NCI-H2029 treated with DMSO at 0.1 percent for 48 hours (cell line): ENCODE measurements at regions not wholly inside any gene's neighbourhood (a gene's known extent, or its start where the extent isn't known, plus 50 kb on each side); places are given as distances from the start of the nearest gene placed in this dataset.

Source experiments
- DNase-seq: peaks from one replicate; lab custom pipeline; 2025; lab: John Stamatoyannopoulos, UW

DNA sequence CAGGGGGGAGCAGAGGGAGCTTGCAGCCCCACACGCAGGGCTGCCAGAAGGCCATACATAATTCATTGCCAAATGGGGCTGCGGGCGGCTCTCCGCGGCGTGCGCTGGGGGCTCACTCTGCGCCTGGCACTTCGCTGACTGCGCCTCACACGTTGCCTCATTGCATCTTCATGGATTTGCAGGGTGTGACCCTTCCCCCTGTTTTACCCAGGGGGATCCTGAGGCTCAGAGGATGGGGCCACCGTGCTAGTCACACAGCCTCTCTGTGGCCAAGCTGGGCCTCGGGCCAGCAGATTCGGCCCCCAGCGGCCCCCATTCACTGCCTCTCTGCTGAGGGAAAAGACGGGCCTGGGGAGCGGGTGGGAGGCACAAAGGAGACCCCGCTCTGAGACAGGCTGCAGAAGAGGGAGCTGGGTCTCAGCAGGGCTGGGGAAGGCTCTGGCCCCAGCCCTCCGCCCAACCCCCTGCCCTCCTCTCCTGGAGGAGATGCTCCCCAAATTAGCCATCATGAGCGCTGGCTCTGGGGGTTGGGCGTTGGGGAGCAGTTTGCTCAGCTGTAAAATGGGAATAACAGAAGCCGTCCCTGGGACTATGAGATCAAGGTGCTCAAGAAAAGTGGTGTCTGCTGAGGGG is 115.5 kb downstream of the C9orf50 start:
- no peak for DNase-seq

- no peak for DNase-seq
Measured at GRCh38 chr9:129504404-129504803, 116.5 kb downstream of the C9orf50 start.

DNA sequence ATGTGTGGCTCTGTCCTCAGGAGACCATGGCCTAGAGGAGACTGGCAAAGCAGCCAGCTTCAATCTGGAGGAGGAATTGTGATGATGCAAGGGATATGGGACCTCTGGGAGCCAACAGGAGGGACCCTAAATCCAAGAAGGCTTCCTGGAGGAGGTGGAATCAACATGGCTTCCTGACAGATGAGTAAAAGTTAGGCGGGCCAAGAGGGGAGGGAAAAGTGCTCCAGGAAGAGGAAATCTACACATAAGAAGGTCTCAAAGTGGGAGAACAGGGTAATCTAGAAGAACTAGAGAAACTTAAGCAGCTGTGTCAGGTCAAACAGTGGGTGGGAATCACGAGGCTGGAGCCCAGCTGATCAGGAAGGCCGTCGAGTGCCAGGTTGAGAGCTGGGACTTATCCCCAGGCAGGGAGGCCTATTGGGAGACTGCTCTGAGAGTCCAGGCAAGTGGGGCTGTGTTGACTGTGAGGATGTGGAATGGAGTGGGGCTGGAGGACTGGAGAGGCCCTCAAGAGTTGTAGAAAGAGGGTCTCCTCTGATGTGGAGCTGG is 119.1 kb downstream of the C9orf50 start:
- no peak for DNase-seq

GRCh38 chr9:129500863-129501770 is 119.8 kb downstream of the C9orf50 start:
- DNase-seq = no peak

DNA sequence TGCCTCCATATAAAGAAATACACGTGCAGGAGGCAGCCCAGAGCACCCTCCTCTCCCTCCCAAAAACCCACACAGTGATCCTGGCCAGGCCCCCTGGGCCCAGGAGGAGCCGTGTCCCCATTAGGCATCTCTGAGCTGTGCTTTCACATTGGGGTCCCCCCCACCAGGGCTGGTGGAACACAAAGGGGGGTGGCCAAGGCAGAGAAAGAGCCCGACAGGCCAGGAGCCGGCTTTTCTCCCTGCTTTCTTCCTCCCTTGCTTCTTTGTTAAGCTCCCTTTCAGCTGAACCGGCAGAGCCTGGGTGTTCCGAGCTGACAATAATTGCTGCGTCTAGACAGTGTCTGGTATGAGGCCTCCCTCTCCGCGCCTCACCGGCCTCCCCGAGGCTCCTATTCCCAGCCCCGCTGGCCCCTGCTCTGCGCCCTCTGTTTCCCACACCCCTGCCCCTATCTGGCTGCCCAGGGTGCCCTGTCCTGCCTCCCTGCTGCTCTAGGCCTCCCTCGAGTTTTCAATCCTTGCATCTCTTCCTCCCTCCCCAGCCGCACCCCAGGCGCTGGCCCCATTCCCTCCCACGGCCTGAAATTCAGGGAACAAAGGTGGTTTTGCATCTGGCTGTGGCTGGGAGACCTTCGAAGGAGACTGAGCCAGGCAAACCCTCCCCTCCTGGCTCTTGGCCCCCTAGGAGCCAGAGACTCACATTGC is 120.6 kb downstream of the C9orf50 start:
- DNase-seq = no peak

DNA sequence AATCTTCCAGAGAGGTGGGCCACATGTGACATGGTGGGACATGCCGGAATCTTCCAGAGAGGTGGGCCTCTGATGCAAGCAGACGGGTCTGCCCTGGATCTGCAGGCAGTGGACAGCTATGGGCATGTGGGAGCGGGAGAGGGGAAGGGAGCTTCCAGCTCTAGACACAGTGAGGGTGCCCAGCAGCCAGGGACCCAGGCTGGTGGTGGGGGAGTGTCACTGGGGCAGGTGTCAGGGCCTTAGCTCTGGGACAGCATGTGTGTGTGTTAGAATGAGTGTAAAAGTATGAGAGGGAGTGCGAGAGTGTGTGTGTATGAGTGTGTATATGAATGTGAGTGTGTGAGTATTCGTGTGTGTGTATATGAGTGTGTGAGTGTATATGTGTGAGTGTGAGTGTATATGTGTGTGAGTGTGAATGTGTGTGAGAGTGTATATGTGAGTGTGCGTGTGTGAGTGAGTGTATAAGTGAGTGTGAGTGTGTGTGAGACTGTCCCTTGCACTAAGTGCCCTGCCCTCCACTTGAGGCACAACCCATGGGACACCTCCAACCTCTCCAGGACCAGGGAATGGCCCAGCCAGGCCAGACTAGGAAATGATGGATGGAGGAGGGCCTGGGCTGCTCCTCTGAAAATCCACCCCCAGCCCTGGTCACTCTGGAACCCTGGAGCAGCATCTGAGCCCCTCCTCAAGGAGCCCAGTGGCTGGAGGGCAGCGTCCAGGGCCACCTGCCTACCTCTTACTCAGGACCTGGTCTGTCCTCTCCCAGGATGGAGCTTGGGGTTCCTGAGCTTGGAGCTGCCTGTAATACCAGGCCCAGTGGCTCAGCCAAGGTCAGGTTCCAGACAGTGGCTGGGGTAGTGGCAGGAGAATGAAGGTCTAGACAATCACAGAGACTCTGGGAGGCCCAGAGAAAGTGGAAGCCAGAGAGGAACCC is 122.2 kb downstream of the C9orf50 start:
- DNase-seq = no peak

GRCh38 chr9:129497813-129498450 is 123.0 kb downstream of the C9orf50 start:
- DNase-seq = no peak

- DNase-seq = no peak
Measured at GRCh38 chr9:129497005-129497812, 123.7 kb downstream of the C9orf50 start.

- DNase-seq = peak; percentile 22
Measured at GRCh38 chr9:129496473-129497004, 124.4 kb downstream of the C9orf50 start.

GRCh38 chr9:129495620-129496472 is 125.1 kb downstream of the C9orf50 start:
- DNase-seq = peak; percentile 57

DNA sequence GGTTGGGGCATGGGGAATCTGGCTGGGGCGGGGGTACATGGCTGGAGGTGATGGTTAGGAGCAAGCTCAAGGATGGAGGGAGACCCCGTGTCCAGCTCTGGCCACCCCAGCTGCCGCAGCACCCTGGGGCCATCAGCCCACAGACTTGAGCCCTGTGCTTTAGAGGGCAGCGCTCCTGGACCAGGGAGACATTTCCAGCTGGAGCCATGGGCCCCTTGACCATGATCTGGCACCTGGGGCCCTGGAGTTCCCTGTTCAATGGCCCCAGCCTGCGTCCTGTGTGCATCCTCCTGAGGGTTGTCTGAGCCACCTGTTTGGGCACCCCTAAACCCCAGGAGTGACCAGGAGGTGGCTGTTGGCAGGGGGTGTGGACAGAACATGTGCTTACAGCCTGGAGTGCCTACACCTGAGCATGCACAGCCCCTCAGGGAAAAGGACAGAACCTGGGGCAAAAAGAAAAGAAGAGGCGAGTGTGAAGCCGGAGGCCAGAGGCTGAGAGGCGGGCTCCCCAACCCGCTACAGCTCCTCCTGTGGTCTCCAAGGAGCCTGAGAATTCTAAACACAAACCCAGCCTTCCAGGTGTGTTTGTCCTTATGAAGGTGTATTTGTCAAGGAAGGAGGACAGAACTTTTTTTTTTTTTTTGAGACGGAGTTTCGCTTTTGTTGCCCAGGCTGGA is 126.7 kb downstream of the C9orf50 start:
- DNase-seq = no peak

GRCh38 chr9:129493706-129494047 is 127.2 kb downstream of the C9orf50 start:
- DNase-seq = no peak

GRCh38 chr9:129493002-129493705 is 127.7 kb downstream of the C9orf50 start:
- no peak for DNase-seq

DNA sequence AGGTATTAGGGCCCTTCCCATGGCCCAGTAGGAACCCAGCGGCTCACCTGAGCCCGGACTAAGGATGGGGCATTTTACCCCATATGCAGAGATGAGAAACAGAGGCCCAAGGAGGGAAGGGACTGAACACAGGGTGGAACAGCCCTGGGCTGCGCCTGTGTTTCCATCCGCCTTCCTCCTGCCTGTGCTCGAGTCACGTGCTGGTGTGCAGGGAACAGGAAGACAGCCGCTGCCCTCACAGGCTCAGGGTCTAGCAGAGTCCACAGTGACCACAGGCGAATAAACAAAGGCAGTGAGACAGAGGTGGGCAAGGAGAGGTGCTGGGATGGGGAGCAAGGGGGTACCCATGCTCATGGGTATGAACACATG is 129.4 kb downstream of the C9orf50 start:
- no peak for DNase-seq

DNA sequence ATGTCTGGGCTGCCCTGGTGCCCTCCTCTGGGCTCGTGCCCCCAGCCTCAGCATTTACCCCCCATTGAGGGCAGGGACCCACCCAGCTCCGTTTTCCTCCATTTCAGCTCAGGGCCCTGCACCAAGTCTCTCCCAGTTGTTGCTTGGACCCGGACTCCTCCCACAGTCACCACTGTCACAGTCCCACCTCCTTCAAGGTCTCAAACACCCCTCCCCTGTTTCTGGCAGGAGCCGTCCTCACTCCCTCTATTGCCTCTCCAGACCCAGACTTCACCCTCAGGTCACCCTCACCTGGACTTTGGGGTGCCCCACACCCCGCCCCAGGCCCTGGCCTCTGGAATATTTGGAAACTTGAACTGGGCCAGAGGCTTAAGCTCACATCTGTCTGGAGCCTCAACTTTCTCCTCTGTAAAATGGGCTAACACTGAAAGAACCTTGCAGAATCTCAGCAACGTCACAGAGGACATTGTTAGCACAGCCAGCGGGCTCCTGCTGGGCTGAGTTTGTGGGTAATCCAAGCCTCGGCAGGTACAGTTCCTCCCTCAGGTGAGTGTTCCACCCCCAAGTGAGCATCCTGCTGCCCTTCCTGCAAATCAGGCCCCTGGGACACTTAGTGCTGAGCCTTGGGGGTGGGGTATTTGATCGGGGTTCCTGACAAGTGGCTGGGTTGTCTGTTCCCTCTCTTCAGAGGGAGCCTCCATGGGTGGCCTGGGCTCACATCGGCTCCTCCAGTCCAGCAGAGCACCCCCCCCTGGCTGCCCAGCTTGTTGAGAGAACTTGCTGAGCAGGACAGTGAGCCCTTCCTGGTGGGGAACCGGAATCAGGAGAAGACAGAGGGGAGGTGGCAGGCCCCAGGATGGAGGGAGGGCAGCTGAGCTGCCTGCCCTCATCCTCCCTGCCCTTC is 130.1 kb downstream of the C9orf50 start:
- DNase-seq = no peak

GRCh38 chr9:129489838-129490582 is 130.9 kb downstream of the C9orf50 start:
- no peak for DNase-seq
